Keratinocyte (primary cell): ENCODE measurements at regions not wholly inside any gene's neighbourhood (a gene's known extent, or its start where the extent isn't known, plus 50 kb on each side); places are given as distances from the start of the nearest gene placed in this dataset.
A peak's percentile ranks its signal among the peaks of the same experiment; 100 is the strongest.

Experiments used
- DNase-seq: peaks from one replicate; pipeline ENCODE4 v3.0.0-alpha.2; 2011; ENCODE audit warnings: low read depth, missing footprints, low spot score
- FAIRE-seq: peaks from 2 replicates; lab custom pipeline; 2011; peaks lifted over from hg19 to GRCh38; lab: Jason Lieb, UNC
- H2AFZ ChIP-seq: 2 replicates; pipeline ENCODE4 v1.6.0; 2012; ENCODE audit warnings: low read length, control low read depth, inconsistent platforms; ENCODE audit not compliant: control insufficient read depth
- H3K27ac ChIP-seq: 2 replicates; pipeline ENCODE4 v1.5.1; 2011; ENCODE audit warnings: low read length; ENCODE audit not compliant: control insufficient read depth, insufficient read depth
- H3K27me3 ChIP-seq: 3 replicates; pipeline ENCODE4 v1.6.0; 2011; ENCODE audit warnings: low read length; ENCODE audit not compliant: control insufficient read depth, insufficient read depth; ENCODE audit errors: extremely low read depth
- H3K36me3 ChIP-seq, 2 experiments: 2 replicates in 1 of 2; 3 replicates in 1 of 2; pipeline ENCODE4 v1.5.1; 2011; ENCODE audit warnings: low read length in 2 of 2, mild to moderate bottlenecking in 1 of 2; ENCODE audit not compliant: control insufficient read depth in 2 of 2, insufficient read depth in 2 of 2; ENCODE audit errors: extremely low read depth in 1 of 2
- H3K4me1 ChIP-seq: 3 replicates; pipeline ENCODE4 v1.5.1; 2011; ENCODE audit warnings: low read length; ENCODE audit not compliant: control insufficient read depth, insufficient read depth; ENCODE audit errors: extremely low read depth
- H3K4me2 ChIP-seq: 3 replicates; pipeline ENCODE4 v1.6.0; 2011; ENCODE audit warnings: low read depth, low read length; ENCODE audit not compliant: control insufficient read depth, insufficient read depth; ENCODE audit errors: extremely low read depth
- H3K4me3 ChIP-seq, 3 experiments: fragments of 200-600 bp in 1 of 3; sonication (generic) in 1 of 3; 2 replicates in 2 of 3; 3 replicates in 1 of 3; pipeline ENCODE4 v1.5.1; 2011 to 2016; ENCODE audit warnings: low read length in 3 of 3, mild to moderate bottlenecking in 3 of 3, control low read depth in 2 of 3, inconsistent platforms in 1 of 3, low read depth in 1 of 3, mixed read lengths in 1 of 3, mixed run types in 1 of 3, moderate library complexity in 1 of 3; ENCODE audit not compliant: control insufficient read depth in 2 of 3, insufficient read depth in 2 of 3; ENCODE audit errors: extremely low read depth in 1 of 3
- H3K79me2 ChIP-seq: 2 replicates; pipeline ENCODE4 v1.6.0; 2012; ENCODE audit warnings: low read length; ENCODE audit not compliant: control insufficient read depth, insufficient read depth
- H3K9ac ChIP-seq: 3 replicates; pipeline ENCODE4 v1.6.0; 2011; ENCODE audit warnings: low read length; ENCODE audit not compliant: control insufficient read depth, insufficient read depth; ENCODE audit errors: extremely low read depth
- H3K9me1 ChIP-seq: 3 replicates; pipeline ENCODE4 v1.6.0; 2011; ENCODE audit warnings: low read length; ENCODE audit not compliant: control insufficient read depth, insufficient read depth; ENCODE audit errors: extremely low read depth
- H3K9me3 ChIP-seq: 2 replicates; pipeline ENCODE4 v1.5.1; 2012; ENCODE audit warnings: low read depth, low read length; ENCODE audit not compliant: control insufficient read depth
- H4K20me1 ChIP-seq: 3 replicates; pipeline ENCODE4 v1.6.0; 2011; ENCODE audit warnings: low read length; ENCODE audit not compliant: control insufficient read depth, insufficient read depth; ENCODE audit errors: extremely low read depth
- CTCF ChIP-seq, 3 experiments: IDR thresholded peaks in 1 of 3; conservative IDR thresholded peaks in 1 of 3; optimal IDR thresholded peaks in 1 of 3; 2 replicates in 2 of 3; 3 replicates in 1 of 3; pipeline versions ENCODE3 to v1.5.1; 2011; ENCODE audit warnings: low read length in 3 of 3, mild to moderate bottlenecking in 3 of 3, moderate library complexity in 2 of 3, control low read depth in 1 of 3, inconsistent platforms in 1 of 3; ENCODE audit not compliant: insufficient read depth in 2 of 3; ENCODE audit errors: extremely low read depth in 1 of 3
- EZH2 ChIP-seq: IDR thresholded peaks from one replicate; pipeline ENCODE4 v1.6.1; 2012; ENCODE audit warnings: inconsistent platforms, mild to moderate bottlenecking, low read length, moderate library complexity
- dilution Hi-C: fragments of 300-500 bp; cut with MboI; formaldehyde crosslinking; loops from one replicate; pipeline ENCODE4 v1.7.0; 2020; ENCODE audit warnings: low sequenced_read_pairs; ENCODE audit not compliant: extremely low pct_ligation_motif_present

- Histone ChIP-seq H2AFZ (no peak overlapping the region), H3K9ac (no peak overlapping the region), H3K9me3 (no peaks in the 10 kb centered on the region), H3K4me1 (peaks cover 5% of the 10 kb centered on the region), H3K27me3 (no peaks in the 10 kb centered on the region), H3K79me2 (no peaks in the 10 kb centered on the region), H3K27ac (no peak overlapping the region), H3K4me2 (no peak overlapping the region), H3K4me3 (no peak overlapping the region), H3K9me1 (no peaks in the 10 kb centered on the region), H3K36me3 (no peaks in the 10 kb centered on the region), H4K20me1 (no peaks in the 10 kb centered on the region)
- no peak for TF ChIP-seq CTCF (optimal IDR thresholded peaks at IDR 0.05 in 1 of 3, IDR thresholded peaks at IDR 0.05 in 1 of 3, conservative IDR thresholded peaks at IDR 0.05 in 1 of 3; ENCODE audit: extremely low read depth in 1 of 3, insufficient read depth in 2 of 3, low read length in 3 of 3)
- DNase-seq (peak; percentile 7), FAIRE-seq (no peak)
- dilution Hi-C loops: no loop called here
These were observed 465.3 kb upstream of the CBLB start for GRCh38 chr3:106333911-106334618.

GRCh38 chr3:106336619-106337018, 467.8 kb upstream of the CBLB start:
- Histone ChIP-seq H3K4me3 (no peak overlapping the region), H3K27me3 (no peaks in the 10 kb centered on the region), H3K79me2 (no peaks in the 10 kb centered on the region), H3K4me2 (no peak overlapping the region), H3K9me1 (no peaks in the 10 kb centered on the region), H3K9me3 (no peaks in the 10 kb centered on the region), H3K36me3 (no peaks in the 10 kb centered on the region), H4K20me1 (no peaks in the 10 kb centered on the region), H3K27ac (no peak overlapping the region), H3K9ac (no peak overlapping the region), H2AFZ (no peak overlapping the region), H3K4me1 (peaks cover 5% of the 10 kb centered on the region)
- dilution Hi-C loops: no loop called here
- no peak for TF ChIP-seq CTCF (optimal IDR thresholded peaks at IDR 0.05 in 1 of 3, IDR thresholded peaks at IDR 0.05 in 1 of 3, conservative IDR thresholded peaks at IDR 0.05 in 1 of 3; ENCODE audit: extremely low read depth in 1 of 3, insufficient read depth in 2 of 3, low read length in 3 of 3)
- TF ChIP-seq EZH2: no peak
- FAIRE-seq: no peak
- DNase-seq: no peak
